Pancreas (tissue), 10 donors: ENCODE measurements at regions not wholly inside any gene's neighbourhood (a gene's known extent, or its start where the extent isn't known, plus 50 kb on each side); places are given as distances from the start of the nearest gene placed in this dataset.
"Not testable (repeated sequence)": the region's sequence is repeated elsewhere in the genome, so short reads cannot be mapped to it uniquely, and the experiment has no call there.

ENCODE experiments used
- ATAC-seq, 4 donors: fragments of 200-7000 bp; cut with Tn5 transposase; one replicate each; pipeline versions ENCODE4 v1.8.0 to v1.9.1; 2020; ENCODE audit warnings: mild to moderate bottlenecking in 4 of 4, moderate library complexity in 4 of 4
- DNase-seq, 6 donors: peaks; one replicate each; pipeline ENCODE4 v3.0.0-alpha.2; 2020
- FAIRE-seq: peaks from 2 replicates; lab custom pipeline; 2012; peaks lifted over from hg19 to GRCh38; lab: Jason Lieb, UNC
- H3K27ac ChIP-seq, 4 donors: fragments of 200-600 bp; sonication (generic); 1 replicate in 3 of 4; 2 replicates in 1 of 4; pipeline versions ENCODE4 v1.5.0 to v1.8.0; 2020
- H3K27me3 ChIP-seq, 4 donors: fragments of 200-600 bp; one replicate each; pipeline ENCODE4 v1.8.0; 2021
- H3K36me3 ChIP-seq, 3 donors: fragments of 200-600 bp; sonication (generic) in 1 of 3; one replicate each; pipeline versions ENCODE4 v1.5.0 to v1.8.0; 2020 to 2021
- H3K4me1 ChIP-seq, 3 donors: fragments of 200-600 bp; one replicate each; pipeline ENCODE4 v1.8.0; 2021
- H3K4me3 ChIP-seq, 4 donors: fragments of 200-600 bp; sonication (generic) in 2 of 4; one replicate each; pipeline versions ENCODE4 v1.5.0 to v1.8.0; 2020 to 2021
- H3K9me3 ChIP-seq, 4 donors: fragments of 200-600 bp; one replicate each; pipeline ENCODE4 v1.8.0; 2021
- WGBS, 2 donors: extraction: QIAGEN DNeasy Blood & Tissue Kit; methylation state at CpG; one replicate each; pipeline ENCODE4 v1.1.7; 2013; 5-methylcytosine and 5-hydroxymethylcytosine counted together
- intact Hi-C, 3 donors: fragments of 100-400 bp; cut with DNase I; formaldehyde crosslinking; loops; one replicate each; pipeline versions ENCODE4 v1.11.1 to v1.14.2; 2022
- TF ChIP-seq, protein P1 (sequence below), 4 donors: fragments of 200-600 bp; sonication (generic) in 3 of 4; IDR thresholded peaks; one replicate each; pipeline versions ENCODE4 v1.5.0 to v1.8.0; 2021; ENCODE audit warnings: antibody characterized with exemption in 4 of 4
- donor health status: healthy with polysubstance abuse.
- donor health status: DM: no; HTN: no; CAD: no; lungs with moderate emphysema.
- donor health status: DM: no; HTN: no; CAD: no.
- donor health status: control.
- donor health status: control.
- donor health status: Bipolar disorder and iron deficiency.
- donor health status: DM: yes; HTN: yes; CAD: no.
- donor health status: DM: no; HTN: no; CAD: no.
- donor health status: DM: no; HTN: no; CAD: no.
- donor health status: DM: yes; HTN: yes; CAD: no.

DNA sequence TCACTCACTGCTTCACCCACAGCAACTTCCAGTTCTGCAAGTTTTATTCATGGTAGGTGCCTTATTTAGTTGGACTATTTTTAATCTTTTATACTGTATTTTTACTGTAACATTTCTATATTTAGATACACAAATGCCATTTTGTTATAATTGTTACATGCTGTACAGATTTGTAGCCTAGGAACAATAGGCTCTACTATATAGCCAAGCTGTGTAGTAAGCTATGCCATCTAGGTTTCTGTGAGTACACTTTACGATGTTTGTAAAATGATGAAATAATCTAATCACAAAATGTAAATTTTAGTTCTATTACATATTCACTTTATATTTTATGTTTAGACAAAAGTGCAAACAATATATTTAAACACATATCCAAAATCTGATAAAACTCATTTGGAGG lies 1187.8 kb downstream of the TECRL start:
- no peak overlapping the region for H3K4me3 ChIP-seq
- TF ChIP-seq, protein P1, sequence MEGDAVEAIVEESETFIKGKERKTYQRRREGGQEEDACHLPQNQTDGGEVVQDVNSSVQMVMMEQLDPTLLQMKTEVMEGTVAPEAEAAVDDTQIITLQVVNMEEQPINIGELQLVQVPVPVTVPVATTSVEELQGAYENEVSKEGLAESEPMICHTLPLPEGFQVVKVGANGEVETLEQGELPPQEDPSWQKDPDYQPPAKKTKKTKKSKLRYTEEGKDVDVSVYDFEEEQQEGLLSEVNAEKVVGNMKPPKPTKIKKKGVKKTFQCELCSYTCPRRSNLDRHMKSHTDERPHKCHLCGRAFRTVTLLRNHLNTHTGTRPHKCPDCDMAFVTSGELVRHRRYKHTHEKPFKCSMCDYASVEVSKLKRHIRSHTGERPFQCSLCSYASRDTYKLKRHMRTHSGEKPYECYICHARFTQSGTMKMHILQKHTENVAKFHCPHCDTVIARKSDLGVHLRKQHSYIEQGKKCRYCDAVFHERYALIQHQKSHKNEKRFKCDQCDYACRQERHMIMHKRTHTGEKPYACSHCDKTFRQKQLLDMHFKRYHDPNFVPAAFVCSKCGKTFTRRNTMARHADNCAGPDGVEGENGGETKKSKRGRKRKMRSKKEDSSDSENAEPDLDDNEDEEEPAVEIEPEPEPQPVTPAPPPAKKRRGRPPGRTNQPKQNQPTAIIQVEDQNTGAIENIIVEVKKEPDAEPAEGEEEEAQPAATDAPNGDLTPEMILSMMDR (IDR thresholded peaks at IDR 0.05), result no peak
- WGBS, 2 donors, result 73 to 93% methylated on average over 1 of the region's 1 CpG
- no peaks in the 10 kb centered on the region for H3K27me3 ChIP-seq
- H3K9me3 ChIP-seq, result no peaks in the 10 kb centered on the region
- H3K27ac ChIP-seq, result no peak overlapping the region
- FAIRE-seq (no peak), DNase-seq (no peak), ATAC-seq (no peak)
- intact Hi-C loops, result no loop called here
- H3K4me1 ChIP-seq, result no peaks in the 10 kb centered on the region
- no peaks in the 10 kb centered on the region for H3K36me3 ChIP-seq

DNA sequence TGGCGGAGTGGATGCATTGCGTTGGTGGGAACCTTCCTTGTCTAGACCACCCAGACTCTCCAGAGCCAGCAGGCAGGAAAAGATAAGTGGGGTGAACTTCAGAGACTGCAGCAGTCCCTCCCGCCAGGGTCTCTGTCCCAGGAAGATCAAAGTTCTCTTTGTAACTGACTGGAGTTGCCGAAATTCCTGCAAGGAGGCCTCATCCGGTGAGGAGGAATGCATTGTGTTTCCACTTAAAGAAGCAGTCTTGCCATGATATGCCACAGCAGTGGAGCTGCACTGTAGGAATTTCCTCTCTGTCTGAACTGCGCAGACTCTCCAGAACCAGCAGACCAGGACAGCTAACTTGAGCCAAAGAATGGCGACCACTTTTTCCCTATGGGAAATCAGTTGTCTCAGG lies 1190.4 kb downstream of the TECRL start:
- Histone ChIP-seq H3K4me3 (no peak overlapping the region), H3K4me1 (no peaks in the 10 kb centered on the region), H3K9me3 (no peaks in the 10 kb centered on the region), H3K27ac (no peak overlapping the region), H3K27me3 (no peaks in the 10 kb centered on the region), H3K36me3 (no peaks in the 10 kb centered on the region)
- DNase-seq, result no peak
- no peak for ATAC-seq
- TF ChIP-seq, protein P1 (IDR thresholded peaks at IDR 0.05), result no peak
- no peak for FAIRE-seq
- 59% methylated on average over 7 of the region's 7 CpGs for WGBS, 2 donors
- intact Hi-C loops, result no loop called here

DNA sequence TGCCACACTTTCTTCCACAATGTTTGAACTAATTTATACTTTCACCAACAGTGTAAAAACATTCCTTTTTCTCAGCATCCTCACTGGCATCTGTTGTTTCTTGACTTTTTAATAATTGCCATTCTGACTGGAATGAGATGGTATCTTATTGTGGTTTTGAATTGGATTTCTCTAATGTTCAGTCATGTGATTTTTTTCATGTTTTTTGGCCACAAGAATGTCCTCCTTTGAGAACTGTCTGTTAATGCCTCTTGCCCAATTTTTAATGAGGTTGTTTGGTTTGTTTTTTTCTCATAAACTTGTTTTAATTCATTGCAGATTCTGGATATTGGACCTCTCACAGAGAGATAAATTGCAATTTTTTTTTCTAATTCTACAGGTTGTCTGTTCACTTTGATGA lies 1195.2 kb downstream of the TECRL start:
- H3K9me3 ChIP-seq, result no peaks in the 10 kb centered on the region
- ATAC-seq (no peak), DNase-seq (no peak), FAIRE-seq (no peak)
- TF ChIP-seq, protein P1 (IDR thresholded peaks at IDR 0.05), result no peak
- H3K36me3 ChIP-seq, result no peaks in the 10 kb centered on the region
- H3K4me3 ChIP-seq, result no peak overlapping the region
- no peak overlapping the region for H3K27ac ChIP-seq
- H3K4me1 ChIP-seq, result no peaks in the 10 kb centered on the region
- intact Hi-C loops, result no loop called here
- H3K27me3 ChIP-seq, result no peaks in the 10 kb centered on the region

DNA sequence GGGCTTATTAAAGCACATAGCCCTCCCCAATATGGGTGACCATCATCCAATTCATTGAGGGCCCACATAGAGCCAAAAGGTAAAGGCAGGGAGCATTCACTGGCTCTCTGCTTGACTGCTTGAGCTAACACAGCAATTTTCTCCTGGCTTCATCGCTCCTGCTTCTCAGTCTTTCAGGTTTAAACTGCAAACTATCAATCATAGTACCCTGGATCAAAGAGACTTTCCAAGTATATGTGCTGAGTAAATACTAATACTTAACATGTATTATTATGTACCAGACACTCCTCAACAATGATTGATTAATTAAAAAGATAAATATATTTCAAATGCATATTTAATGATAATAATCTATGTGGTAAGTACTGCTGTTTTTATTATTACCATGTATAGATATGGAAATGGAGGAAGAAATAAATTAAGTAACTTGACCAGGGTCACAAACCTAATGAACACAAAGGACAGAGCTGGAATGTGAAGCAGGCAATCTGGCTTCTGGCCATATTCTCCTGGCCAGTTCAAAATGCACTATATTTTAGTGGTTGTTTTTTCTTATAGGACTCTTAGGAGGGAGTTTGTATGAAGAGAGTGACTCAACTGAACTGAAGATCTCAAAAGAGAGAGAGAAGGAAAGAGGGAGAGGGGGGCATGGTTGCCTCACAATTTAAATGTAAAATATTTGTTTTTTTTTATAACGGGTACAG lies 1197.3 kb downstream of the TECRL start:
- TF ChIP-seq, protein P1 (IDR thresholded peaks at IDR 0.05), result no peak
- Histone ChIP-seq H3K27me3 (no peaks in the 10 kb centered on the region), H3K4me3 (no peak overlapping the region), H3K27ac (no peak overlapping the region), H3K4me1 (no peaks in the 10 kb centered on the region), H3K36me3 (no peaks in the 10 kb centered on the region), H3K9me3 (no peaks in the 10 kb centered on the region)
- DNase-seq (no peak), FAIRE-seq (no peak), ATAC-seq (no peak)
- intact Hi-C loops, result no loop called here
- WGBS, 2 donors, result 38 to 58% methylated on average over 2 of the region's 2 CpGs

DNA sequence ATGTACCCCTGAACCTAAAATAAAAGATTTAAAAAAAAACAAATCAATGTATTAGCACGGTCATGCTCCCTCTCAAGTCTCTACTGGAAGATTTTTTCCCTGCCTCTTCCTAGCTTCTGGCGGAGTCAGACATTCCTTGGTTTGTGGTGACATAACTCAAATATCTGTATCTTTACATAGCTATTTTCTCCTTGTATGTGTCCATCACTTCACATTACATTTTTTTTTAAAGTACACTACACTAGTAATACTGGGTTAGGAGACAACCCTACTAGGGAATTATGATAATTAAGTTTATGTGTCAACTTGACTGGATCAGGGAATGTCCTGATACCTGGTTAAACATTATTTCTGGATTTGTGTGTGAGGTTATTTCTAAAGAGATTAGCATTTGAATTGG lies 1197.9 kb downstream of the TECRL start:
- Histone ChIP-seq H3K27me3 (no peaks in the 10 kb centered on the region), H3K36me3 (no peaks in the 10 kb centered on the region), H3K4me1 (no peaks in the 10 kb centered on the region), H3K27ac (no peak overlapping the region), H3K4me3 (no peak overlapping the region), H3K9me3 (no peaks in the 10 kb centered on the region)
- intact Hi-C loops, result no loop called here
- no peak for ATAC-seq
- WGBS, 2 donors, result 50% methylated on average over 2 of the region's 2 CpGs
- TF ChIP-seq, protein P1 (IDR thresholded peaks at IDR 0.05), result no peak
- DNase-seq, result no peak
- no peak for FAIRE-seq

DNA sequence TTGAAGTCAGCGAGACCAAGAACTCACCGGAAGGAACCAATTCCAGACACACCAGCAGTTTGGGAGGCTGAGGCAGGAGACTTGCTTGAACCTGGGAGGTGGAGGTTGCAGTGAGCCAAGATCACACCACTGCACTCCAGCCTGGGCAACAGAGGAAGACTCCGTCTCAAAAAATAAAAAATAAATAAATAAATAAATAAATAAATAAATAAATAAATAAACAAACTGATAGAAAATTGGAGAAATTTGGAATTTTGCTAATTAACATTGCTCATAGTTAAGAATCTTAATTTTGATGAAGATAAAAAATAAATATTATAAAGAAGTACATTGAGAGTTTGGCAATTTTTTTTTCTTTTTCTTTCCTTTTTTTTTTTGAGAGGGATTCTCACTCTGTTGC lies 1216.2 kb downstream of the TECRL start:
- H3K36me3 ChIP-seq, intact Hi-C loops, ATAC-seq, H3K27ac ChIP-seq, DNase-seq, H3K4me3 ChIP-seq, FAIRE-seq, H3K4me1 ChIP-seq, H3K27me3 ChIP-seq, H3K9me3 ChIP-seq: not testable (repeated sequence)
- 83 to 86% methylated on average over 3 of the region's 3 CpGs for WGBS, 2 donors
